ENCODE measurements at regions not wholly inside any gene's neighbourhood (a gene's known extent, or its start where the extent isn't known, plus 50 kb on each side); places are given as distances from the start of the nearest gene placed in this dataset.

- H3K27ac ChIP-seq (ENCODE audit: control insufficient read depth, insufficient read depth, low read length): no peak overlapping the region
- H3K9me3 ChIP-seq (ENCODE audit: control insufficient read depth, low read depth, low read length): no peaks in the 10 kb centered on the region
- no peaks in the 10 kb centered on the region for H3K79me2 ChIP-seq (ENCODE audit: control insufficient read depth, insufficient read depth, low read length)
- FAIRE-seq (no peak), DNase-seq (ENCODE audit: low read depth, low spot score) (no peak)
- dilution Hi-C loops (cut with MboI; ENCODE audit: extremely low pct_ligation_motif_present, low sequenced_read_pairs): no loop called here
- H3K4me3 ChIP-seq (ENCODE audit: control insufficient read depth in 2 of 3, extremely low read depth in 1 of 3, insufficient read depth in 2 of 3, low read depth in 1 of 3, low read length in 3 of 3): no peak overlapping the region
- H3K9ac ChIP-seq (ENCODE audit: control insufficient read depth, extremely low read depth, insufficient read depth, low read length): no peak overlapping the region
- no peak overlapping the region for H2AFZ ChIP-seq (ENCODE audit: control insufficient read depth, low read length)
- H3K9me1 ChIP-seq (ENCODE audit: control insufficient read depth, extremely low read depth, insufficient read depth, low read length): no peaks in the 10 kb centered on the region
- no peak overlapping the region for H3K4me2 ChIP-seq (ENCODE audit: control insufficient read depth, extremely low read depth, insufficient read depth, low read depth, low read length)
- H3K36me3 ChIP-seq (ENCODE audit: control insufficient read depth in 2 of 2, extremely low read depth in 1 of 2, insufficient read depth in 2 of 2, low read length in 2 of 2): no peaks in the 10 kb centered on the region
- H3K27me3 ChIP-seq (ENCODE audit: control insufficient read depth, extremely low read depth, insufficient read depth, low read length): no peaks in the 10 kb centered on the region
- no peak for TF ChIP-seq EZH2 (IDR thresholded peaks at IDR 0.05; ENCODE audit: low read length)
- no peak for TF ChIP-seq CTCF (optimal IDR thresholded peaks at IDR 0.05 in 1 of 3, IDR thresholded peaks at IDR 0.05 in 1 of 3, conservative IDR thresholded peaks at IDR 0.05 in 1 of 3; ENCODE audit: extremely low read depth in 1 of 3, insufficient read depth in 2 of 3, low read length in 3 of 3)
- H3K4me1 ChIP-seq (ENCODE audit: control insufficient read depth, extremely low read depth, insufficient read depth, low read length): no peaks in the 10 kb centered on the region
- H4K20me1 ChIP-seq (ENCODE audit: control insufficient read depth, extremely low read depth, insufficient read depth, low read length): no peaks in the 10 kb centered on the region
These were observed 609.5 kb upstream of the FAT1 start for GRCh38 chr4:187333151-187333550.

DNA sequence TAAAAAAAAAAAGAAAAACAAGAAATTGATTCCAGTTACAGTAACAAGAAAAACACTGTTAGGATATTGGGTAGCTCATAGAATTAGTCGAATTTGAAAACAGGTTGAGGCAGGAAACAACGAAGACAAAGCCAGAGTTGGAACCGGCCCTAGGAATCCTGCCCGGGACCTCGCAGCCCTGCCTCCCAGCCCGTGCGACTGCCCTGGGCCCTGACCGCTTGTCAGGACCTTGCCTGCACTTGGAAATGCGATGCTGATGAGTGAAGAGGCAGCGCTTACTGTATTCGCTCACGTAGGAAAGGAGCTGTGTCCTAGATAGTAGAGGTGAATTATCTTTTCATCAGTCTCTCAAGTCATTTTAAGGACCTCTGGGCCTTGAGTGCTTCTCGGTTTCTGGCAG, 611.7 kb upstream of the FAT1 start:
- no peaks in the 10 kb centered on the region for H4K20me1 ChIP-seq (ENCODE audit: control insufficient read depth, extremely low read depth, insufficient read depth, low read length)
- no peaks in the 10 kb centered on the region for H3K79me2 ChIP-seq (ENCODE audit: control insufficient read depth, insufficient read depth, low read length)
- H3K4me2 ChIP-seq (ENCODE audit: control insufficient read depth, extremely low read depth, insufficient read depth, low read depth, low read length): no peak overlapping the region
- DNase-seq (ENCODE audit: low read depth, low spot score): no peak
- H3K4me3 ChIP-seq (ENCODE audit: control insufficient read depth in 2 of 3, extremely low read depth in 1 of 3, insufficient read depth in 2 of 3, low read depth in 1 of 3, low read length in 3 of 3): no peak overlapping the region
- H3K27me3 ChIP-seq (ENCODE audit: control insufficient read depth, extremely low read depth, insufficient read depth, low read length): no peaks in the 10 kb centered on the region
- no peak overlapping the region for H3K27ac ChIP-seq (ENCODE audit: control insufficient read depth, insufficient read depth, low read length)
- dilution Hi-C loops (cut with MboI; ENCODE audit: extremely low pct_ligation_motif_present, low sequenced_read_pairs): no loop called here
- no peaks in the 10 kb centered on the region for H3K9me3 ChIP-seq (ENCODE audit: control insufficient read depth, low read depth, low read length)
- no peaks in the 10 kb centered on the region for H3K36me3 ChIP-seq (ENCODE audit: control insufficient read depth in 2 of 2, extremely low read depth in 1 of 2, insufficient read depth in 2 of 2, low read length in 2 of 2)
- H3K9ac ChIP-seq (ENCODE audit: control insufficient read depth, extremely low read depth, insufficient read depth, low read length): no peak overlapping the region
- H2AFZ ChIP-seq (ENCODE audit: control insufficient read depth, low read length): no peak overlapping the region
- no peak for TF ChIP-seq CTCF (optimal IDR thresholded peaks at IDR 0.05 in 1 of 3, IDR thresholded peaks at IDR 0.05 in 1 of 3, conservative IDR thresholded peaks at IDR 0.05 in 1 of 3; ENCODE audit: extremely low read depth in 1 of 3, insufficient read depth in 2 of 3, low read length in 3 of 3)
- no peak for TF ChIP-seq EZH2 (IDR thresholded peaks at IDR 0.05; ENCODE audit: low read length)
- no peak for FAIRE-seq
- no peaks in the 10 kb centered on the region for H3K4me1 ChIP-seq (ENCODE audit: control insufficient read depth, extremely low read depth, insufficient read depth, low read length)
- no peaks in the 10 kb centered on the region for H3K9me1 ChIP-seq (ENCODE audit: control insufficient read depth, extremely low read depth, insufficient read depth, low read length)
